ENCODE measurements at regions not wholly inside any gene's neighbourhood (a gene's known extent, or its start where the extent isn't known, plus 50 kb on each side); places are given as distances from the start of the nearest gene placed in this dataset.

- Histone ChIP-seq H3K27ac (no peak overlapping the region), H3K4me3 (peak overlapping the region in 1 of 4 donors; percentile 0), H3K36me3 (no peaks in the 10 kb centered on the region), H3K27me3 (no peaks in the 10 kb centered on the region), H3K9me3 (no peaks in the 10 kb centered on the region), H3K4me1 (peaks cover 0 to 9% (median 0%) of the 10 kb centered on the region in 4 donors)
- no peak for TF ChIP-seq EP300 (IDR thresholded peaks at IDR 0.05; ENCODE audit: low read depth)
- TF ChIP-seq POLR2AphosphoS5 (IDR thresholded peaks at IDR 0.05): no peak
- TF ChIP-seq, protein P1, sequence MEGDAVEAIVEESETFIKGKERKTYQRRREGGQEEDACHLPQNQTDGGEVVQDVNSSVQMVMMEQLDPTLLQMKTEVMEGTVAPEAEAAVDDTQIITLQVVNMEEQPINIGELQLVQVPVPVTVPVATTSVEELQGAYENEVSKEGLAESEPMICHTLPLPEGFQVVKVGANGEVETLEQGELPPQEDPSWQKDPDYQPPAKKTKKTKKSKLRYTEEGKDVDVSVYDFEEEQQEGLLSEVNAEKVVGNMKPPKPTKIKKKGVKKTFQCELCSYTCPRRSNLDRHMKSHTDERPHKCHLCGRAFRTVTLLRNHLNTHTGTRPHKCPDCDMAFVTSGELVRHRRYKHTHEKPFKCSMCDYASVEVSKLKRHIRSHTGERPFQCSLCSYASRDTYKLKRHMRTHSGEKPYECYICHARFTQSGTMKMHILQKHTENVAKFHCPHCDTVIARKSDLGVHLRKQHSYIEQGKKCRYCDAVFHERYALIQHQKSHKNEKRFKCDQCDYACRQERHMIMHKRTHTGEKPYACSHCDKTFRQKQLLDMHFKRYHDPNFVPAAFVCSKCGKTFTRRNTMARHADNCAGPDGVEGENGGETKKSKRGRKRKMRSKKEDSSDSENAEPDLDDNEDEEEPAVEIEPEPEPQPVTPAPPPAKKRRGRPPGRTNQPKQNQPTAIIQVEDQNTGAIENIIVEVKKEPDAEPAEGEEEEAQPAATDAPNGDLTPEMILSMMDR (IDR thresholded peaks at IDR 0.05): no peak
- no peak for TF ChIP-seq POLR2A (IDR thresholded peaks at IDR 0.05)
- 57 to 58% methylated on average over 4 to 13 of the region's 13 CpGs for WGBS, 2 donors (ENCODE audit: low coverage in 1 of 2)
- peak; percentile 11 for DNase-seq
- in situ Hi-C loops (cut with MboI; ENCODE audit: low pct_ligation_motif_present in 1 of 4, low pct_unique_long_range_greater_than_20kb in 1 of 4, low sequenced_read_pairs in 3 of 4) (loop anchor here in 2 of 4 donors (10.0 to 25.0 kb wide), 2 partner anchors 239 to 646 kb away; no protein-coding TSS in a partner anchor), intact Hi-C loops (cut with DNase I; ENCODE audit: low total_unique reads) (no loop called here)
Observed at GRCh38 chr3:88000853-88001252, 58.0 kb downstream of the CGGBP1 start.

GRCh38 chr3:87997966-87998365 is 60.8 kb downstream of the CGGBP1 start:
- Histone ChIP-seq H3K36me3 (no peaks in the 10 kb centered on the region), H3K9me3 (no peaks in the 10 kb centered on the region), H3K4me1 (peaks cover 0 to 9% (median 0%) of the 10 kb centered on the region in 4 donors), H3K4me3 (no peak overlapping the region), H3K27ac (no peak overlapping the region), H3K27me3 (no peaks in the 10 kb centered on the region)
- TF ChIP-seq POLR2AphosphoS5 (IDR thresholded peaks at IDR 0.05) (no peak), EP300 (IDR thresholded peaks at IDR 0.05; ENCODE audit: low read depth) (no peak), POLR2A (IDR thresholded peaks at IDR 0.05) (no peak)
- TF ChIP-seq, protein P1 (IDR thresholded peaks at IDR 0.05): no peak
- intact Hi-C loops (cut with DNase I; ENCODE audit: low total_unique reads) (no loop called here), in situ Hi-C loops (cut with MboI; ENCODE audit: low pct_ligation_motif_present in 1 of 4, low pct_unique_long_range_greater_than_20kb in 1 of 4, low sequenced_read_pairs in 3 of 4) (no loop called here)
- DNase-seq: no peak

DNA sequence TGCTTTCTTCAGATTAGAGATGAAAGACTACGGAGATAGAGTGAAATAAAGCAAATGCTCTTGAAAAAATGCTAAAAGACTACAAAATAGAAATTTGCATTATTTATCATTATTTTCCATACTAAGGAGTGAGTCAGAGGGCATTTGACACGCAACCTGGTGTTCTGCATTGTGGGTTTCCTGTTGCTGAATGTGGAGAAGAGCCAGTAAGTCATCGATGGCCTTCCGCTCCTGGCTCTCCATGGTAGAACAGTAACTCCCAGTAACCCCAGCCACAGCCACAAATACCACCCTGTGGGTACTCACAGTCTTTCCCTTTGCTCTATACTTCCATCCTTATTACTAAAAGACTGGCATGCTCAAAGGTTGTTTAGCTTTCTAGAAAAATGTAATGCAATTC is 61.5 kb downstream of the CGGBP1 start:
- intact Hi-C loops (cut with DNase I; ENCODE audit: low total_unique reads): no loop called here
- DNase-seq: peak; percentile 26
- TF ChIP-seq EP300 (IDR thresholded peaks at IDR 0.05; ENCODE audit: low read depth) (no peak), POLR2A (IDR thresholded peaks at IDR 0.05) (no peak), POLR2AphosphoS5 (IDR thresholded peaks at IDR 0.05) (no peak)
- TF ChIP-seq, protein P1 (IDR thresholded peaks at IDR 0.05): no peak
- H3K27ac ChIP-seq: no peak overlapping the region
- in situ Hi-C loops (cut with MboI; ENCODE audit: low pct_ligation_motif_present in 1 of 4, low pct_unique_long_range_greater_than_20kb in 1 of 4, low sequenced_read_pairs in 3 of 4): no loop called here
- no peak overlapping the region for H3K4me3 ChIP-seq
- 19 to 64% methylated on average over 2 to 4 of the region's 4 CpGs for WGBS, 2 donors (ENCODE audit: low coverage in 1 of 2)
- H3K9me3 ChIP-seq: no peaks in the 10 kb centered on the region
- peaks cover 0 to 9% (median 0%) of the 10 kb centered on the region in 4 donors for H3K4me1 ChIP-seq
- H3K36me3 ChIP-seq: no peaks in the 10 kb centered on the region
- H3K27me3 ChIP-seq: no peaks in the 10 kb centered on the region

GRCh38 chr3:87996882-87997281 is 61.9 kb downstream of the CGGBP1 start:
- Histone ChIP-seq H3K4me3 (no peak overlapping the region), H3K27me3 (no peaks in the 10 kb centered on the region)
- in situ Hi-C loops (cut with MboI; ENCODE audit: low pct_ligation_motif_present in 1 of 4, low pct_unique_long_range_greater_than_20kb in 1 of 4, low sequenced_read_pairs in 3 of 4): no loop called here

More at GRCh38 chr3:87996882-87997281, 61.9 kb downstream of the CGGBP1 start:
- Histone ChIP-seq H3K4me1 (peaks cover 0 to 9% (median 0%) of the 10 kb centered on the region in 4 donors), H3K9me3 (no peaks in the 10 kb centered on the region), H3K27ac (no peak overlapping the region), H3K36me3 (no peaks in the 10 kb centered on the region)
- intact Hi-C loops (cut with DNase I; ENCODE audit: low total_unique reads): no loop called here
- TF ChIP-seq EP300 (IDR thresholded peaks at IDR 0.05; ENCODE audit: low read depth) (no peak), POLR2AphosphoS5 (IDR thresholded peaks at IDR 0.05) (no peak), POLR2A (IDR thresholded peaks at IDR 0.05) (no peak)
- TF ChIP-seq, protein P1 (IDR thresholded peaks at IDR 0.05): no peak
- DNase-seq: no peak
- 20 to 25% methylated on average over 2 of the region's 2 CpGs for WGBS, 2 donors (ENCODE audit: low coverage in 1 of 2)
